ENCODE measurements at regions not wholly inside any gene's neighbourhood (a gene's known extent, or its start where the extent isn't known, plus 50 kb on each side); places are given as distances from the start of the nearest gene placed in this dataset.
"Not testable (repeated sequence)": the region's sequence is repeated elsewhere in the genome, so short reads cannot be mapped to it uniquely, and the experiment has no call there.

GRCh38 chr2:89876878-89877277, 1185.4 kb downstream of the RPIA start:
- not testable (repeated sequence) for DNase-seq

- not testable (repeated sequence) for DNase-seq
These were observed 1191.4 kb downstream of the RPIA start for GRCh38 chr2:89882880-89883279.

- DNase-seq = not testable (repeated sequence)
These were observed 1192.2 kb downstream of the RPIA start for GRCh38 chr2:89883624-89884023.

- not testable (repeated sequence) for DNase-seq
These were observed 1193.6 kb downstream of the RPIA start for GRCh38 chr2:89885071-89885470.

- not testable (repeated sequence) for DNase-seq
These were observed 1197.2 kb downstream of the RPIA start for GRCh38 chr2:89888693-89889092.

GRCh38 chr2:89890185-89890773, 1198.8 kb downstream of the RPIA start:
- not testable (repeated sequence) for DNase-seq

- not testable (repeated sequence) for DNase-seq
These were observed 1203.5 kb downstream of the RPIA start for GRCh38 chr2:89894988-89895387.

GRCh38 chr2:89895629-89896028, 1204.2 kb downstream of the RPIA start:
- DNase-seq = not testable (repeated sequence)

GRCh38 chr2:89927018-89927417, 1235.5 kb downstream of the RPIA start:
- DNase-seq = not testable (repeated sequence)

GRCh38 chr2:89935436-89935835, 1244.0 kb downstream of the RPIA start:
- not testable (repeated sequence) for DNase-seq

GRCh38 chr2:89936011-89936410, 1244.5 kb downstream of the RPIA start:
- DNase-seq = not testable (repeated sequence)

- DNase-seq = not testable (repeated sequence)
These were observed 1245.1 kb downstream of the RPIA start for GRCh38 chr2:89936559-89936958.

- DNase-seq = not testable (repeated sequence)
These were observed 1247.3 kb downstream of the RPIA start for GRCh38 chr2:89938756-89939155.

- DNase-seq = not testable (repeated sequence)
These were observed 1252.8 kb downstream of the RPIA start for GRCh38 chr2:89944267-89944666.

- DNase-seq = not testable (repeated sequence)
These were observed 1253.6 kb downstream of the RPIA start for GRCh38 chr2:89945004-89945616.

- DNase-seq = not testable (repeated sequence)
These were observed 1255.8 kb downstream of the RPIA start for GRCh38 chr2:89947208-89947815.

- not testable (repeated sequence) for DNase-seq
These were observed 1256.6 kb downstream of the RPIA start for GRCh38 chr2:89948102-89948501.

GRCh38 chr2:89950807-89951206, 1259.3 kb downstream of the RPIA start:
- DNase-seq = not testable (repeated sequence)

- not testable (repeated sequence) for DNase-seq
These were observed 1265.8 kb downstream of the RPIA start for GRCh38 chr2:89957236-89957635.

GRCh38 chr2:89959729-89960378, 1268.4 kb downstream of the RPIA start:
- not testable (repeated sequence) for DNase-seq

GRCh38 chr2:89960570-89960969, 1269.1 kb downstream of the RPIA start:
- DNase-seq = not testable (repeated sequence)

GRCh38 chr2:89968567-89968966, 1277.1 kb downstream of the RPIA start:
- not testable (repeated sequence) for DNase-seq

GRCh38 chr2:89969190-89969589, 1277.7 kb downstream of the RPIA start:
- not testable (repeated sequence) for DNase-seq

- not testable (repeated sequence) for DNase-seq
These were observed 1282.4 kb downstream of the RPIA start for GRCh38 chr2:89973849-89974248.

Data from activated CD4-positive, CD25-positive, alpha-beta regulatory T cell treated with anti-CD3 and anti-CD28 coated beads, Interleukin-2, amount 50 U/mL, for 72 hours (primary cell).